HG02798 (cell line): ENCODE measurements at regions not wholly inside any gene's neighbourhood (a gene's known extent, or its start where the extent isn't known, plus 50 kb on each side); places are given as distances from the start of the nearest gene placed in this dataset.

ENCODE experiments used
- ATAC-seq: cut with Tn5 transposase; IDR thresholded peaks from one replicate; pipeline ENCODE4 v1.9.1; 2021; ENCODE audit warnings: mild to moderate bottlenecking; ENCODE audit not compliant: unreplicated experiment, poor library complexity

DNA sequence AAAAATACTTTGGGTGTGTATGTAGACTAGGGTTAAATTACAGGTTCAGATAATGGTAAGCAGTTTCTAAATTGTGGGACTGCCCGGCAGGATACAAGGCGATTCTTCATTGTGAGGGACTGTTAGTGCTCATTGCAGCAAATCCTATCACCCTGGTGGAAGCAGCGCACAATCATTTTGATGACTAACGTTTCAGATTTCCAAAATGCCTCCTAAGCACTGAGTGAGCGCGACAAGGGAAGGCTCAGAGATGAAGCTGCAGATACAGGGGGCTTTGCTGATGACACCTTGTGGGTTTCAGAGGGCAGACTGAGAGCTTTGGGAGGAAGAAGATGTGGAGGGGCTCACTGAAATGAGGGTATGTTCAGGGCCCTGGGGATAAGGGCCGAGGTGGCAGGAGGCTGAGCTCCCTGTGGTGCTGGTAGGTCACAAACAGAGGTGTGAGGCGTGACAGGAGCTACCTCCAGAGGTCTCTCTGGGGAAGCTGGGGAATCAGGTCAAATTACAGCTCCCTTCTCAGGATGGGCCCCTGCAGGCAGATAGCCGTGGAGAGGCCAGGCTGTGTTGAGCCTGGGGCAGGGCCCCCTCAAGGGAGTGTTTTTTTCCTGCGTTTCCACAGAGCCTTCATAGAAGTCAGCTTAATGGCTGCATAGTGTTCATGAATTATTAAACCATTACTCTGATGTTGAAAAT, 84.5 kb upstream of the FYN start:
- ATAC-seq: no peak

DNA sequence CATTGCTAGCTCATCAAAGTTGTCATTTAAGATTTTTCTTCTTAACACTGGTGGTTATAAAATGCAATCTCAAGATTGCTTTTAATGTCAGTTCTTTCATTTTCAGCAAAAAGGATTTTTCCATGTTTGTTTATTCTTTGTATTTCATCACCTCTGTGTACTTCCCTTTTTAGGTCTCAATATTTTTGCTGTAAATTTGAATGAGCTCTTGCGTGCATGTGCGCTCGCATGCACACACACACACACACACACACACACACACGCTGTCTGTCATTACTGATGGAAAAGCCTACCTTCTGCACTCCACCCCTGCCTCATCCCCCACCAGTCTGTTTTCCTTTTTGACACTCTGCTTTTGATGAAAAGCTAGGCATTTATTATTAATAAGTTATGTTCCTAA, 85.3 kb upstream of the FYN start:
- ATAC-seq: no peak

DNA sequence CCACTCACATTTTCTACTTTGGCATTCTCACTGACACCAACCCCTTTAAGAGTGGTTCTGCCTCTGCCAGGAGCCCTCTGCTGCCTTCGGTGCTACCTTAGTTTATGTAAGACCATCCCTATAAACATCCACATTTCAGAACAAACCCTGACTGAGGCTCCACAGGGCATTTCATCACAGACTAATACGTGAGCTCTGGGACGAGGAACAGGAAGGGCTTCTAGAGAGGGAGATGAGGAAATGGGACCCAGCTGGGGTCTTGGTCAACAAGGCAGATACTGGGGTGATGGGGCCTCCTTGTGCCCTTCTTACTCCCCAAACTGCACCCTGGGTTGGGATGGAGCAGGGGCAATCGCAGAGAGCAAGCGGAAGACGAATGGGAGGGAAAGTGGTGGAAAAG, 86.5 kb upstream of the FYN start:
- no peak for ATAC-seq

DNA sequence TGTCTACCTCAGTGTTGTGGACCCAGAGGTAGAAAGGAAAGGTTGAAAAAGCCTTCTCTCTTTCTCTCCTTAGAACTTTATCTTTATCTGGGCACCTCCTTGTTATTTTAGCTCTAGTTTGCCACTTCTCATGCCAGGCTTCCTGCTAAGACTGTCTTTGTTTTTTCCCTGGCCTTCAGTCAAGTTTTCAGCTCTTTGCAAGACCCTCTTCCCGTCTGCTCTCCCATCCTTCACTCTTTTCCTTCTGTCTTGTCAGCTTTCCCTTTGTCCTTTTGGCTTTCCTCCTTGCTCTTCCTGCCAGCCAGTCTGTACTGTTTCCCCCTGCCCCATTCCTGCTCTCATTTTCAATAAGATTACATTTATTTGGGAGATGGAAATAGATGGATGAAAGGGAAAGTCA, 86.8 kb upstream of the CCN6 start:
- ATAC-seq: no peak

DNA sequence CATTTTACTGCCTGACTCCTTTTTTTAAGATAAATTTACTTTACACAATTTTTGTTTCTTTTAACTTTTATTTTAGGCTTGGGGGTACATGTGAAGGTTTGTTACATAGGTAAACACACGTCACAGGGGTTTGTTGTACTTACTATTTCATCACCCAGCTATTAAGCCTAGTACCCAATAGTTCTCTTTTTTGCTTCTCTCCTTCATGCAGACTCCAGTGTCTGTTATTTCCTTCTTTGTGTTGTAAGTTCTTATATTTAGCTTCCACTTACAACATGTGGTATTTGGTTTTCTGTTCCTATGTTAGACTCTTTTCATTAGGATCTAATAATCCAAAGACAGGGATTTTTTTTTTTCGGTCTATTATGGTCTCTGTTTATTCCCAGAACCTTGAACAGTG, 83.5 kb upstream of the CCN6 start:
- no peak for ATAC-seq

DNA sequence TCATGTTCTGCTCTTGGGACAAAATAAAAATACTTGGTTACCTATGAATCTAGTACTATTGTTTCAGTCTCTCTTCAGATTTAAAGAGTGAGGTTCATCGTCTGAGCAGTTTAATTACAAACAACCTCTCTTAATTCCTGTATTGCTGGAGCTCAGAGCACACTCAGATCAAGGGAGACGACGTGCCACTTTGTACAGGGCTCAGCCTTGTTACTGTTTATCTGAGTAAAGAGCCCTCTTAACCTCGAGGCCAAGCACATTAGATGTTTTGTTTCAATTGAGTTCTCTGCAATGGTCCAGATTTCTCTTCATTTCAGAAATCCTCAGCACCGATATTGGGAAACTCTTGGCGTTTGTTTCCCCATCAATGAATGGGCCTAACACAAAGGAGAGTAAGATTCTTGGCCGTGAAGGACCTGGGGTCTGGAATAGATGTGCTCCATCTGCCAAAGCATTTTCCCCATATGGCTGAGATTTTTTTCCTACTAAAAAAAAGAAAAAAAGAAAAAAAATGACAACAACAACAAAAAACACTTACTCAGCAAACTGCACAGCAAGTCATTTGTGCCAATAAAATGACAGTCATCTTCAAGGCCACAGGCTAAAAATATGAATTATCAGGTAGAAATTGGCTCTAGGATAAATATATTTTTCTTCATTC, 82.6 kb upstream of the CCN6 start:
- no peak for ATAC-seq

DNA sequence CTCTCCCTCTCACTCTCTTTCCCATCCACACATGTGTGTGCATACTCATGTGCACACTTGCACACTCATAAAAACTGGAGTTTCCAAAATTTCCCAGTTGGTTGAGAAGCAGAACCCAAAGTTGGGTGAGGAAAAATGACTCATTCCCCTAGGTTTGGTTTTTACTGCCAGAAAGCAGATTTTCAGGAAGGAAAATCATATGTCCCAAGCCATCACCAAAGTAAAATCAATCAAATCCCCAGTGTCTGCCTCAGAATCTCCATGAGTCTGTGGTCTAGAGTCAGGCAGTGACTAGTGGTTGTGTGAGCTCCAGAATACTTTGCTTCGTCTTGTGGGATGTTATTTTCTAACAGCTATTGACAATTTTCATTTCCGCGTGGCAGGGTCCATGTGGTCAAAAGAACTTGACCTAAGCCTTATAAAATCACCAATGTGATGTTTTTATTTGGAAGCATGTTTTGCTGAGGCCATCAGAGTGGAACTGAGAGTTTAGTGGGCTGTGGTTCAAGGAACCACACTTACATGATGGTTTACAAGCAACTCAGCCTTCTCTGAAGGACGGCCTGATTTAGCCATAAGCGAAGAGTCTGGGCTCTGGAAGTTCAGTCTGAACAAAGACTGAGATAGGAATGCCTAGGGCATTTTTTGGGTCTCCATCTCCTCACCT, 81.9 kb upstream of the CCN6 start:
- no peak for ATAC-seq

DNA sequence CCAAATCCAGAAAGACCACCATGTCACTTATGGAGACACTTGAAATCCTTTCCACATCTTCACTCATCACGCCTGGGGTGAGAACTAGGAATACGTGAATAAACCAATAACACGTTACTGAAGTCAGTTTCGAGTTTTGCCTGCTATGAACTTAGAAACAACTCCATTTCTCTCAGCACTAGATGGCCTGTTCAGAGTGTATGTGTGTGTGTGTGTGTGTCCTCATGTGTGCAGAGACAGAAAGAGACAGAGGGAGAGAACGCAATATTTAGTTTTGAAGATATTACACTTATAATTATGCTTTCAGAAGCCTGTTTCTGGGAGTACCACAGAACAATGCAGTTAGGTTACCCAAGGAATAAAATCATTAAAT, 81.2 kb upstream of the CCN6 start:
- ATAC-seq: no peak

DNA sequence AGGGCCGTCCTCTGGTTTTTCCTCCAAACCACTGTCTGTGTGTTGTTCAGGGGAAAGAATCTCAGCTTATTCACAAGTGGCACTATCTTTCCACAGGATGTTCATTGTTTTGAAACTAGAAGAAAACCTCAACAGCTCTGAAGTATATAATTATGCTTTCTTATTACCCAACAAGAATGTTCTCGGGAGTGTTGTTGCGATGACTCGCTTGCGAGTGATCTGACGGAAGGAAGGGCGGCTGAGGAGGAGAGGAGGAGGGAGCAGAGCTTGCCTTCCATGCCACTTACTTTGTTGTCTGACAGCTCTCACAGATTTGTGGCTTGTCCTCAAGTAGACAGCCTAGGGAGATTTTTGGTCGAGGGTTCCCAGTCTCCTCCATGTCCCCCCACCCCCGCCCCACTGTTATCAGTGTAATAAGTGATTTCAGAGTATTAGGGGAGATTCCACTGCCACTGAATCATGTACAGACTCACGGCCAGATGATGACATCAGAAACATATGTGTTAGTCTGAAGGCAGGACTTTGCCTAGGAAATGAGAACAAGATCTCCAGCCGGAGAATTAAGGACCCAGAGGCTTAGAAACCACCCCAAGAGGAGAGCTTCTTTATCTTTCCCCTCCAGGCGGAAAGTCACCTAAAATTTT, 80.7 kb upstream of the CCN6 start:
- ATAC-seq: no peak

DNA sequence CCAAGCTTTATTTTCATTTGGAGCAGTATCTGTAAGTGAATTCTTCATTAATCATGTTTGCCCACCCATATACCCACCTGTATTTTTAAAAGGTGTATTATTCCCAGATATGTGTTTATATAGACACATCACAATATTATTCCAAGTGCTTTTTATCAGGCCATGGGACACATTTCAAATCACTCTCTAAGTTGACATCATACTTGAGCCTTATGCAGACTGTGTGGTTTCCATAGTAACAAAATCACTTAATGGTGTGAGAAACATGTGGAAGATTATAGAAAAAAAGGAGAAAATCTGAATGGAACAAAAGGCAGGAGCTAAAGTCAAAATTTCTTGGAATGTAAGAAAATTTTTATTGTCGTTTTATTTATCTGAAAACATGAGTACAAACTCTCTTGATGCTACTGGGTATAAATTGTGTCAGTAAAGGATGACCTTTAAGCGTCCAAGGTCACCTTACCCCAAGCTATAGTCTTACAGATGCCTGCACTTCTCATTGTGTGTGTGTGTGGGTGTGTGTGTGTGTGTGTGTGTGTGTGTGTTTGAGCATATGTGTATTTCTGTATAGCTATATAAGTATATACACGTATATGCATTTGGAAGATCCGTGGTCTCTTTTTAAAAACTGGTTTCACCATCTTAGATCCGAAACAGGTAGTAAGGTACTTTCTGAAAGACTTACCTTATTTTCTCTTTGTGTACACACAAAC, 79.8 kb upstream of the CCN6 start:
- ATAC-seq: no peak

DNA sequence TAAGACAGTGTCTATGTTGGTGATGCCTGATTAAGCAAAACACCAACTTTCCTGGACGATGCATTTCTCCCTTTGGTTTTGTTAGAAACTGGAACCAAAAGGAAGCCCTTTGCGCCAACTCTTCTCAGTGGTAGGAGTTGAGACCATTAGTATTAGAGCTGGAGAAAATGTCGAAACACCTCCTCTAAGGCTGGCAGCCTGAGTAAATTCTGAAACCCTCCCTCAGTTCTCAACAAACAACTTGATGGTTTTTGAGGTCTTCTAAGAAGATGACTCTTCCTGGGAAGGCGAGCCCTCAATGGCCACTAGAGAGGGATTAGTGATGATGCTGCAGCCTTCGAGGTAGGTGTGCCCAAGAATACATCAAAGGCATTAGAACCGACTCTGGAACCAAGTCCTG, 78.4 kb upstream of the CCN6 start:
- no peak for ATAC-seq

DNA sequence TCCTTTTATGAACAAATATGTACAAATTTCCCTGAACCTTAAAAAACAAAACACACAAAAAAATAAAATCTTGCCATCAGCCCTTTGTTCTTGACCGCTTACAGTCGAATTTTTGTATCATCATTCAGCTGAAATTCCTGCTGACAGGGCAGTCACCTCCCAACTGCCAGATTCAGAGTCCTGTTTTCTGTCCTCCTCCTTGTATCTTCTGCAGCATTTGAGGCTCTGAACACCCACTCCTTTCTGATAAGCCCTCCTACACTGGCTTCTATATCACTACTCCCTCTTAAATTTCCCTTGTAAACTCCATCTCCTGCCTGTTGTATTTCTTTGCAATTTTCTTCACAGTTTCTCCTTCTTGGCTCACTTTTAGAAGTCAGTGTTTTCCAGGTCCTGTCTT, 77.8 kb upstream of the CCN6 start:
- no peak for ATAC-seq

DNA sequence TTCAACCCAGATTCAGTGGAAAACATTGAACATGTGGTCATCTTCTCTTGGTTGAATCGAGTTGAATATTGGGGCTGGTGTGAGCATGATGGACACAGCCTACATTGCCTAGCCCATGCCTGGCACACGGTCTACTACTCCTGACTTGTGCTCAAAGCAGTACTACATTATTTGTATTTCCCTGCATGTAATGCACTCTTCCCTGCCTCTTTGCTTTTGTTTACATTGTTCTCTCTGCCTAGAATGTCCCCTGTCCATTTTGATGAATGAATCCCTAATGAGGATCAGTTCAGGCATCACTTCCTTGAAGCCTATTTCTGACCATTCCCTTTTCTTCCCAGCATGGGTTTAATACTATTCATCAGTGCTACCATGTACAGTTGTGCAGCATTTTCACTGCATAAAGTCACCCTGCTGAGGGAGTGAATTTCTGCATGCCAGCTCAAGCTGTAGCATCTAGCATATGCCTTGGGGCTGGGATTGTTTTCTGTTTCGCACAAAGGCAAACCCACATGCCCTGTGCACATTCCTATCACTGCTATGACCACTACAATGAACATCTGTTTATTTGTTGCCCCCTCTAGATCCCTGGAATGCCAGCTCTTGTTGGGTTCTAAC, 75.3 kb upstream of the CCN6 start:
- ATAC-seq: no peak

DNA sequence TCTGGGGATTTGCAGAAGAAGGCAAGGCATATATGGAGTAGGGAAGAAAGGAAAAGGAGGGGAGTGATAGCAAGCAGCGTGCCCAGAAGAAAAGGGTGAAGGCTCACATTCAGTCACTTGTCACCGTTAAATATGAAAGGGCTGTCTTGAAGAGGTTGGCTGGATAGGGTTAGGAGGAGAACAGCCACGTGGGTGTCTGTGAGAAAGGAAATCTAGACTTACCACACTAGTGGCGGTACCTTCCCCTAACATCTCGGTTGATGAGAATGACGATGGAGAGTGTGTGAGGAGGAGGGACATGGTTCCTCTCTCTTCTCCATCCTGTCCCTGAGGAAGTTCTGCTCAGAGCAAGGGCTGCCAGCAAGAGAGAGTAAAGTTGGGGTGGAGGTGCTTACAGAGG, 74.3 kb upstream of the CCN6 start:
- ATAC-seq: no peak

DNA sequence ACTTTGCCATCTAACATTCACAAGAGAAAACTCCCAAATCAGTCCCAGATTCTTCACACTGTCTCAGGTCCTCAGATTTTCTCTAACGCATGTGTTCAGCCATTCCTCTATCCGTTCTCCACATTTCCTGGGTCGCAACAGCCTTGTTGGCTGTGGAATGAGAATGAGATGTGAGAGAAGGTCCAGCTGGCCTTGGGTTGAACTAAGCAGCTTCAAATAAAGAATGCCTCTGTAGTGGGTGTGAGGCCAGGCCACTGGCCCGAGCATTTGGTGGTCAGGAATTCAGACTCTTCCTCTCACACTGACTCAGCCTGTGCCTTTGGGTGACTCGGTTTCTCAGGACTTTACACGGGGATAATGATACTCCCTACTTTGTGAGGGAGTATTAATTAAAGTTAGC, 73.8 kb upstream of the CCN6 start:
- ATAC-seq: no peak

DNA sequence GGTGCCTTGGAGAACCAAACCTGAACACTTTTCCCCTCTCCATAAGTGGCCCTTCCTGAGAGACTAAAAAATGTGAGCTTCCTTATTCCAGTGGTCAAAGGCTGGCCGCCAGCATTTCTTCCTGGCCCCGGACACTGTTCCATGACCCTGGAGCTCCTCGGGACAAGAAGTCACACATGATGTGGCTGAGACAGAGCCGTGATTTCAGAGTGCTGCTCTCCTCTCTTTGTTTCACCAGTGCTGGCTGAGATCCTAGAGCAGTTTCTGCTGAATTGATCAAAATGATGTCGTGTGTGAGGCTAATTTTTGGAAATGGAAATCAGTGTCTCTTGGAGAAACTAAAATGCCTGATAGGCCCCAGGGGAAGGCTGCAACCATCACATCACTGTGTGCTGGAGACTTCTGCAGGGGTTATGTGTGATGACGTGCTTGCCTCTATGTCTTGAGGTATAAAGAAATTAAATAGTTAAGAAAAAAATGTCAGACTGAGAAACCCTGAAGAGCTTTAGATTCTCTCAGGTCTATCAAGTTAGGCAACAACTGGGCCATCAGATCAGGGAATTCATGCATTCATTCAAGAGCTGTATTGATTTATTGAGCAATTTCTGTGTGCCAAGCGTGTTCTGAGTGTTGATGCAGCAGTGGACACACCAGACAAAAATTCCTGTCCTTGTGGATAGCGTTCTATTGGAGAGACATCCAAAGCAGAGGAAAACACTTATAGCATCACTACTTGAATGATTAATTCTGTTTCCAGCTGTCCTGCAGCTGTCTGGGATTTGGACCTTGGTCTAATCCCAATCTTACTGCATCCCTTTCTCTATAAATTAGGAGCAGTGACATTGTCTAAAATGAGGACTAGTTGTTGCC, 72.7 kb upstream of the CCN6 start:
- ATAC-seq: no peak

DNA sequence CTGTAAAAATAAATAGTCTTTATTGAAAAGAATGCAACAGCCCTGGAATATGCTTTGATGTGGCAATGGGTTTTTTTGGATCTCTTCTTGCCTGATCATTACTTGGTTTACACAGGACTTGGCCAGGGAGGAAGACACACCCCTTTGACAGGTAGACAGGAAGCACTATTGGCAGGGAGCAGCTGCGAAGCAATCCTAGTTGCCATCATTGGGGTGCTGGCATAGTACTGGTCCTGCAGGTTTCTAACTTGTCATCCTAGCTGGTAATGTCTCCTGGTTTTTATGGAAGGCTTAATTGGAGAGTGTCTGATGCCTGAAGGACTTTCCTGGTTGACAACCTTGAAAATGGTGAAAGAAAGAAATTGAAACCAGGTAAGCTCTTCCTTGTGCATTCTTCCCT, 71.2 kb upstream of the CCN6 start:
- ATAC-seq: no peak

DNA sequence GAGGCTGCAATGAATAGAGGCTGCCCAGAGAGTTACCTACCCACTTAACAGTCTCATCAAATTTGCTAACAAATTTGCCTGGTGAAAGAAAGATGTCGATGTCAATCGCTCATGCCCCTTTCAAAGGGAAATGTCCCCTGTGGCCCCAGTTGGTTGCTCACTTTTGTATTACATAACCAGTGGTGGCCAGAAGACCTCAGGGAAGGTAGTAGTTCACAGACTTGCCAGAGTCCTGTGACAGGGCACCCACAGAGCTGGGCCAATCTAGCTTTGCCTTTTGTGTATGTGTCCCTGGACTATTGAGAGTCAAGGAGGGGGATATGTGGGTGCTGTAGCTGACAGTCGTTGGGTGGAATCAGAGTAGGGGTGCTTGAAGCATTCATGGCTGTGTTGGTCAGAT, 70.7 kb upstream of the CCN6 start:
- ATAC-seq: no peak

DNA sequence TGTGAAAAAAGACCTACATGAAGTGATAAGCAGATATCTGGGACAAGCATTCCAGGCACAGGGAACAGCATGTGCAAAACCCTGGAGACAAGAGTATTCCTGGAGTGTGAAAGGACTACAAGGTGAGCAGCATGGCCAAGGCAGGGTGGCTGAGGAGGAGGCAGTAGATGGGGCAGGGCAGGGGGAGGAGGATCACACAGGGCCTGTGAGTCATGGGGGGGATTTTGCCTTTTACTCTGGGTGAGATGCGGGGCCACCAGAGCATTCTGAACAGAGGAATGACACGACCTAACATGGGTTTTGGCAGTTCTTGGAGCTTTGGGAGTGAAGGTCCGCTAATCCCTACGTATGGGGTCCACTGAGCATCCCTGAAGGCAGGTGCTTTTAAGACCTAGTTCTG, 69.8 kb upstream of the CCN6 start:
- ATAC-seq: no peak
